ENCODE measurements at regions not wholly inside any gene's neighbourhood (a gene's known extent, or its start where the extent isn't known, plus 50 kb on each side); places are given as distances from the start of the nearest gene placed in this dataset.

DNA sequence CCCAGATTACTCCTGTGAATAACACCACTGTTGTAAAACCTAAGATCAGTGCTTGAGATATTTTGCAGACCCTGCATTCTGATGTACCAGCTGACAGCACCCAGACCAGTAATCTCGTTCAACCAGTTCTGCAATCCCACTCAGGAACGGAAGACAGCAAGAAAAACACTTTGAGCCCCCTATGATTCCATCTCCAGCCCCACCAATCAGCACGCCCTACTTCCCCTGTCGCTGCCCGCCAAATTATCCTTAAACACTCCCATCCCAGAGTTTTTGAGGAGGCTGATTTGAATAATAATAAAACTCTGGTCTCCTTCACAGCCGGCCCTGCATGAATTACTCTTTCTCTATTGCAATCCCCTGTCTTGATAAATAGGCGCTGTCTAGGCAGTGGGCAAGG is 173.9 kb upstream of the CDH2 start:
- TF ChIP-seq, protein P1, sequence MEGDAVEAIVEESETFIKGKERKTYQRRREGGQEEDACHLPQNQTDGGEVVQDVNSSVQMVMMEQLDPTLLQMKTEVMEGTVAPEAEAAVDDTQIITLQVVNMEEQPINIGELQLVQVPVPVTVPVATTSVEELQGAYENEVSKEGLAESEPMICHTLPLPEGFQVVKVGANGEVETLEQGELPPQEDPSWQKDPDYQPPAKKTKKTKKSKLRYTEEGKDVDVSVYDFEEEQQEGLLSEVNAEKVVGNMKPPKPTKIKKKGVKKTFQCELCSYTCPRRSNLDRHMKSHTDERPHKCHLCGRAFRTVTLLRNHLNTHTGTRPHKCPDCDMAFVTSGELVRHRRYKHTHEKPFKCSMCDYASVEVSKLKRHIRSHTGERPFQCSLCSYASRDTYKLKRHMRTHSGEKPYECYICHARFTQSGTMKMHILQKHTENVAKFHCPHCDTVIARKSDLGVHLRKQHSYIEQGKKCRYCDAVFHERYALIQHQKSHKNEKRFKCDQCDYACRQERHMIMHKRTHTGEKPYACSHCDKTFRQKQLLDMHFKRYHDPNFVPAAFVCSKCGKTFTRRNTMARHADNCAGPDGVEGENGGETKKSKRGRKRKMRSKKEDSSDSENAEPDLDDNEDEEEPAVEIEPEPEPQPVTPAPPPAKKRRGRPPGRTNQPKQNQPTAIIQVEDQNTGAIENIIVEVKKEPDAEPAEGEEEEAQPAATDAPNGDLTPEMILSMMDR (IDR thresholded peaks at IDR 0.05) = no peak
- TF ChIP-seq ZFX (IDR thresholded peaks at IDR 0.05; ENCODE audit: borderline replicate concordance) = no peak
